ENCODE measurements at regions not wholly inside any gene's neighbourhood (a gene's known extent, or its start where the extent isn't known, plus 50 kb on each side); places are given as distances from the start of the nearest gene placed in this dataset.

DNA sequence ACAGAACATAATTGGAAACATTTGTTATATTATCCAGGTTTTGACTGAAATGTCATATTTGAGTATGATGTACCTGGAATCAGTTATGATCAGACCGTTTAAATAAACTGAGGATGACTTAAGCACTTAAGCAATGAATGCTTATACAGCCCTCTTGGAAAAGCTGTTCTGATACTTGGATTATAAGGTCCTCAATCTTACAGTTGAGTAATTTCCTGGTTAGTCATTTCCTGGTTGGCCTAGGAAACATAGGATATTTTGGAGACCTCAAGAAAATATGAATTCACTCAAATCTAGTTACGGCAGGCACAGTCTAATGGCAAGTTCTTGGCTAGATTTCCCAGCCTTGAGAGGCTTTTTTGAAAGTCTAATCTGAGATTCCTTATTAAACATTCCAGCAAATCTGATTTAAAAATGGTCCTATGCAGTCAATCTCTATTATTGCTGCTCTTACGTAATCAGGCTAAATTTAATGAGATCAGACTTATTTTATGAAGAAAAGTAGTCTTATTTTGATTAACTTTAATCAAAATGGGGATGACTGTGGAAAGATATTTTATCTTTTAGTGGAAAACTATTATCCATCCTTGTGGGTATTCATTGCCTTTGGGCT is 447.2 kb downstream of the SNAPC1 start:
- no peak overlapping the region for H3K4me3 ChIP-seq (ENCODE audit: low read depth, low read length)
- DNase-seq (ENCODE audit: low read depth) = peak; percentile 76
- TF ChIP-seq, protein P1, sequence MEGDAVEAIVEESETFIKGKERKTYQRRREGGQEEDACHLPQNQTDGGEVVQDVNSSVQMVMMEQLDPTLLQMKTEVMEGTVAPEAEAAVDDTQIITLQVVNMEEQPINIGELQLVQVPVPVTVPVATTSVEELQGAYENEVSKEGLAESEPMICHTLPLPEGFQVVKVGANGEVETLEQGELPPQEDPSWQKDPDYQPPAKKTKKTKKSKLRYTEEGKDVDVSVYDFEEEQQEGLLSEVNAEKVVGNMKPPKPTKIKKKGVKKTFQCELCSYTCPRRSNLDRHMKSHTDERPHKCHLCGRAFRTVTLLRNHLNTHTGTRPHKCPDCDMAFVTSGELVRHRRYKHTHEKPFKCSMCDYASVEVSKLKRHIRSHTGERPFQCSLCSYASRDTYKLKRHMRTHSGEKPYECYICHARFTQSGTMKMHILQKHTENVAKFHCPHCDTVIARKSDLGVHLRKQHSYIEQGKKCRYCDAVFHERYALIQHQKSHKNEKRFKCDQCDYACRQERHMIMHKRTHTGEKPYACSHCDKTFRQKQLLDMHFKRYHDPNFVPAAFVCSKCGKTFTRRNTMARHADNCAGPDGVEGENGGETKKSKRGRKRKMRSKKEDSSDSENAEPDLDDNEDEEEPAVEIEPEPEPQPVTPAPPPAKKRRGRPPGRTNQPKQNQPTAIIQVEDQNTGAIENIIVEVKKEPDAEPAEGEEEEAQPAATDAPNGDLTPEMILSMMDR (conservative IDR thresholded peaks at IDR 0.05; ENCODE audit: low read depth, low read length) = no peak

DNA sequence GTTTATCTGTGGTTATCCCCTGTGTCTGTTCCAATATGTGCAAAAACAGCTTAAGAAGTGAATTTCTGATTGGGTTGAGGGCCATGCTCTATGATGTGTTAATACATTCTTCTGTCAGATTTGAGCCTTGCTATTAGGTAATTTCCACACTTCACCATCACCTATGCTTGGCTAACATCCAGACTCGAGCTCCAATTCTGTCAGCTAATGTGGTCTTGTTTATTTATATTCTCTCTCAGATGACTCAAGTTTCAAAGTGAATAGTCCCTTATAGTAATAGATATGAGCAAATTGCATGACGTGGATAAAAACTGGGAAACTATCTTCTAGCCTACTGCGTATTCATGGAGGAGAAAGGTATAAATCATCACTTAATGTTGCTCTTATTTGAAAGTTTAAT is 451.3 kb downstream of the SNAPC1 start:
- H3K4me3 ChIP-seq (ENCODE audit: low read depth, low read length) = no peak overlapping the region
- DNase-seq (ENCODE audit: low read depth) = peak; percentile 78
- TF ChIP-seq, protein P1 (conservative IDR thresholded peaks at IDR 0.05; ENCODE audit: low read depth, low read length) = no peak

DNA sequence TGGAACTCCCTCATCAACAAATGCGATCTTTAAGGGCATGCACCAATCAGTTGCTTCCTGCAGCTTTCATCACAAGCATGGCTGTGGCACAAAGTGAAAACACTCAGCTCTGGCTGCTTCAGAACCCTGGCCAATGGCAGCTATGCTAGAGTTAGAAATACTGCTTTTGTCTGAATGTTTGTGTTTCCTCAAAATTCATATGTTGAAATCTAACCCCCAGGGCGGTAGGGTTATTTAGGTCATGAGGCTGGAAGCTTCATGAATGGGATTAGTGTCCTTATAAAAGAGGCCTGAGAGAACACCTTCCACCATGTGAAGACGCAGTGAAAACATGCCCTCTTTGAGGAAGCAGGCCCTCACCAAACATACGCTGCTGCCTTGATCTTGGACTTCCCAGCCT is 453.9 kb downstream of the SNAPC1 start:
- H3K4me3 ChIP-seq (ENCODE audit: low read depth, low read length) = no peak overlapping the region
- no peak for DNase-seq (ENCODE audit: low read depth)
- TF ChIP-seq, protein P1 (conservative IDR thresholded peaks at IDR 0.05; ENCODE audit: low read depth, low read length) = no peak

GRCh38 chr14:62234849-62235248 is 472.6 kb downstream of the SNAPC1 start:
- TF ChIP-seq, protein P1 (conservative IDR thresholded peaks at IDR 0.05; ENCODE audit: low read depth, low read length) = no peak
- no peak overlapping the region for H3K4me3 ChIP-seq (ENCODE audit: low read depth, low read length)
- no peak for DNase-seq (ENCODE audit: low read depth)

GRCh38 chr14:62244221-62244620 is 482.0 kb downstream of the SNAPC1 start:
- DNase-seq (ENCODE audit: low read depth) = no peak
- no peak overlapping the region for H3K4me3 ChIP-seq (ENCODE audit: low read depth, low read length)
- TF ChIP-seq, protein P1 (conservative IDR thresholded peaks at IDR 0.05; ENCODE audit: low read depth, low read length) = no peak

- DNase-seq (ENCODE audit: low read depth) = no peak
- H3K4me3 ChIP-seq (ENCODE audit: low read depth, low read length) = no peak overlapping the region
- TF ChIP-seq, protein P1 (conservative IDR thresholded peaks at IDR 0.05; ENCODE audit: low read depth, low read length) = no peak
Measured at GRCh38 chr14:62247266-62247665, 485.0 kb downstream of the SNAPC1 start.

DNA sequence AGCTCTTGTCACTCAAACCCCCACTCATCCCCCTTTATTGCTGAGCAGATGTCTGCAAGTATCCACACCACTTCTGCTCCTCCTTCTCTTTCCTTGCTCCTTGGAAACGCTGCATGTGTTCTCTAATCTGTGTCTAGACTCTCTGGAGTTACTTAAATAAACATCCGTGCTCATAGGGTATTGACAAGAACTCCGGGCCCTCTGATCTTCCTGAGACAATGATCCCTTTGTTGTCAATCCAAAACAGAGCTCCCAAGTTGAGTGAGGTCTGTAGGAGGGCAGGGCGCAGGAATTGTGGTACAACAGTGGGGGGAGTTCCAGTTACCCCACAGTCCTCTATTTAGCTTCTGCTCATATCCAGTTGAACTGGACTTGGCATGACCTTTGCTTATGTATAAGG is 489.0 kb downstream of the SNAPC1 start:
- TF ChIP-seq, protein P1 (conservative IDR thresholded peaks at IDR 0.05; ENCODE audit: low read depth, low read length) = no peak
- DNase-seq (ENCODE audit: low read depth) = no peak
- no peak overlapping the region for H3K4me3 ChIP-seq (ENCODE audit: low read depth, low read length)

Data from choroid plexus epithelial cell (primary cell).